GM19023 (cell line): ENCODE measurements at regions not wholly inside any gene's neighbourhood (a gene's known extent, or its start where the extent isn't known, plus 50 kb on each side); places are given as distances from the start of the nearest gene placed in this dataset.

Experiments used
- ATAC-seq: cut with Tn5 transposase; IDR thresholded peaks from one replicate; pipeline ENCODE4 v1.9.1; 2021; ENCODE audit warnings: mild to moderate bottlenecking, moderate library complexity; ENCODE audit not compliant: unreplicated experiment

DNA sequence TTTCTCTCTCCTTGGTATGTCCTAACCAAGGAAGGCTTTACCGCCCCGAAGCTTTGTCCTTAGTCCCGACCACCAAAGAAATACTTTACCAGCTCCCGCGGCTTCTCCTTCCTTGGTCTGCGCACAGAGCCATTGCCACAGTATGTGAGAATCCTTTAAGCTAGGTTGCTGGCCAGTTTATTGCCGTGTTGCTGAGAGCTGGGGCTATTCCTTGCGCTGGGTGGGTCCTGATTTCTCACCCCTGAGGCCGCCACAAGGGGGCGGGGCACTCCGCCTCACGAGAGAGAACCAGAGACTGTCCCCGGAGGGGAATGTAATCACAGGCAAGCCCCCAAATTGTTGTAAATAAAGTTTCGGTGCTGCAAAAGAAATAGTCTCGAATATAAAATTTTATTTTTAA lies 331.0 kb upstream of the PCDH10 start:
- no peak for ATAC-seq

- ATAC-seq: no peak
Measured at GRCh38 chr4:132823419-132823818, 325.7 kb upstream of the PCDH10 start.

DNA sequence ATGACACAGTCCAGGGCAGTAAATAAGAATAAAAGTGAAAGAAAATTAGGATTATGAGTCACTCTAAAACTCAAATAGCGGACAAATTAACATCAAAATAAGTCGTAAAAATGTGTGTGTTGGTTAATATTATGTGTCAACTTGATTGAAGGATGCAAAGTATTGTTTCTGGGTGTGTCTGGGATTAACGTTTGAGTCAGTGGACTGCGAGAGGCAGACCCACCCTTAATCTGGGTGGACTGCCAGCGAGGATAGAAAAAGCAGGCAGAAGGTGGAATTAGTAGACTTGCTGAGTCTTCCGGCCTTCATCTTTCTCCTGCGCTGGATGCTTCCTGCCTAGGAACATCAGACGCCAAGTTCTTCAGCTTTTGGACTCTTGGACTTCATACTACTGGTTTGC lies 324.3 kb upstream of the PCDH10 start:
- ATAC-seq: no peak

DNA sequence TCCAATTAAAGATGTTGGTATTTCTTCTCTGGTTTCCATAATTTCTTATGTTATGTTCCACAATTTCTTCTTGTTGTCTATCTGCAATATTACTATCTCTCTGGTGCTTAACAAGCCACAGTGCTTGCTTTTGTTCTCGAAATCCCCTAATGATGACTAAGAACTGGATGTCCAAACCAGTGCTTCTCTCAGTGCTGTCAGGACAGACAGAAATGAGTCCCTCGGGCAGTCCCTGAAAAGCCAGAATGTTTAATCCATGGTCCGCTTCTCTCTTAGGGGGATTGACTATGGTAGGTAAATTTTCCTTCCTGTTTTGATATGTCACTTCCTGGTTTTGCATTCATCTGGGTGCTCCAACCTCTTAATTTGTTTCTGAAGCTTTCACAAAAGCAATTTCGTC lies 321.6 kb upstream of the PCDH10 start:
- ATAC-seq: no peak

- ATAC-seq: no peak
Measured at GRCh38 chr4:132838244-132838643, 310.9 kb upstream of the PCDH10 start.

DNA sequence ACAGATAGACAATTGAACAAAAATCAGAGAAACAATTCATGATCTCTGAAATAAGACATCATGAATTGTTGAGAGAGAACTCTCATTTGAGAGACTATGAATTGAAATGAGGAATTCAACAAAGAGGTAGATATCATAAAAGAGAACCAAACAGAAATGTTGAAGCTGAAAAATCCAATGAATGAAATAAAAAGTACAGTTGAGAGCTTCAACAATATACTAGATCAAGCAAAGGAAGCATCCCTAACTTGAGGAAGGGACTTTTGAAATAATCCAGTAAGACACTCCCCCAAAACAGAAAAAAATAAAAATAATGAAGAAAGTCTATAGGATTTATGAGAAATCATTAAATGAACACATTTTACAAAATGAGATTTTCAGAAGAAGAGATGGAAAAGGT lies 310.0 kb upstream of the PCDH10 start:
- ATAC-seq: no peak

DNA sequence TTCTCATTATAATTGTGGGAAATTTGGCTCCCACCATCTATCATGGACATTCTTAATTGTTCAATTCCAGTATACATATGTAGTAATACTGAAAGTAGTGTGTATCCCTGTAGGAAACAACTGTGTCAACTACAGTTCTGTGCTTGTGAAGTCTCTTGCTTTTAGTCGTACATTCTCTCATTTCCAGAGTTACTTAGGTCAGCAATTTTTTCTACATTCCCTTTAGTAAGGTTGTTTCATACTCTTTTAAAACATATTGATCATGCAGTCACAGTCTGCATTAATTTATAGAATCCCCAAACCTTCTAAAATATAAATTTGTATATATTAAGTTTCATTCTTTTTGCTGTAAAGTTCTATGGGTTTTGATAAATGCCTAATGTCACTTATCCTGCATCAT lies 289.2 kb upstream of the PCDH10 start:
- ATAC-seq: no peak

DNA sequence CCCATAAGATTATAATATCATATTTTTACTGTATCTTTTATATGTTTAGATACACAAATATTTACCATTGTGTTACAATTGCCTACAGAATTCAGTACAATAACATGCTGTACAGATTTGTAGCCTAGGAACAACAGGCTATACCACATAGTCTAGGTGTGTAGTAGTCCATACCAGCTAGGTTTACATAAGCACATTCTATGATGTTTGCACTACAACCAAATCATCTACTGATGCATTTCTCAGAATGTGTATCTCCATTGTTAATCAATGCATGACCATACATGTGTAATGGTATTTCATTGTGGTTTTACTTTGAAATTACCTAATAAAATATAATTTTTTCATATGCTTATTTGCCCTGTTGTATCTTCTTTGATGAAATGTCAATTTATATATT lies 288.1 kb upstream of the PCDH10 start:
- ATAC-seq: no peak

DNA sequence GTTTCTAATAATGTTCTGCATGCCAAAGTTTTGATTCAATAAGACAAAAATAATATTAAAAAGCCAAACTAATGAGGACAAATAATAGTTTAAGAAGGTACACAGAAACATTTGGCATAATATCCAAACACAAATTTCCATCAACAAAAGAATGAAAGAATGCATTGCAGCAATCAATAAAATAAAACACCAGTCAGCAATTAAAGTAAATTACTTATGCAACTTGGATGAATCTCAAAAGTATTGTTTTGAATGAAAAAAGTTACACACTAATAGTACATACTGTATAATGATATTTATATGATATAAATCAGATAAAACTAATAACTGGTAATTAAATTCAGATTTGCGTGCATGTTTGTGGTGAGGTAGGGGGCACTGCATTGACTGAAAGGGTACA lies 285.5 kb upstream of the PCDH10 start:
- ATAC-seq: no peak

GRCh38 chr4:132865458-132865857 lies 283.6 kb upstream of the PCDH10 start:
- ATAC-seq: no peak

DNA sequence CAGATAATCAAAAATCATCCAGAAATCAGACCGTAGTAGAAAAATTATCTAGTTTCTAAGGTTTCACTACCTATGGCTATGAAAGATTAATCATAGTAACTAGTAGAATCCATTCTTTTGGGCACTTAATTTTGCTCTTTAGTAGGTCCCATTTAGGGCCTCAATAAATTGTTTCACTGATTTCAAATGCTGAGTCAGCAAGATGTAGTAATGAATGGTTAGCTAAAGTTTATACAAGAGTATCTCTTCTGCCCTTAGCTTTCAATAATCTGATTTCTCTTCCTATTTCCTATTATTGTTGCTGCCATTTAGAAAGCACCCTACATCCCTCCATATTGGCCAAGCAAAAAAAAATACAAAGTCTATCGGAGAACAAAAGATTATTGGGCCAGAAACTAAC lies 283.2 kb upstream of the PCDH10 start:
- no peak for ATAC-seq

GRCh38 chr4:132866616-132867015 lies 282.5 kb upstream of the PCDH10 start:
- no peak for ATAC-seq

- ATAC-seq: no peak
Measured at GRCh38 chr4:132893787-132894186, 255.3 kb upstream of the PCDH10 start.

DNA sequence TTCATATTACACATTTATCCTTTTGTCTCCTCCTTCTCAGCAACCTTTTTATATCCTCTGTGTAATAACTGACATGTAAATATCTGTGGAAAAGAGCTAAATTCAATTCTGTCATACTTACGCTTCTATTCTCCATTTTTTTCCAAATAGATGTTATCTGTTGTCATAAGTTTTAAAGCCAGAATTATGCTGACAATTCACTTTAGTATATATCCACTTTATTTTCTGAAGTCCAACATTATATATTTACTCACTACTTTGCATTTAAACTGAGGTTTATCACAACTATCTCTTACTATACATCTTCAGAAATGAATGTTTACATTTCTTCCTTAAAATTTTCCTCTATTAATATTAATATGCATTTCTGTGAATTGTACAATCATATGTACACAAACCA lies 247.9 kb upstream of the PCDH10 start:
- no peak for ATAC-seq

- ATAC-seq: no peak
Measured at GRCh38 chr4:132910229-132910748, 238.8 kb upstream of the PCDH10 start.

GRCh38 chr4:132918096-132918495 lies 231.0 kb upstream of the PCDH10 start:
- ATAC-seq: no peak

DNA sequence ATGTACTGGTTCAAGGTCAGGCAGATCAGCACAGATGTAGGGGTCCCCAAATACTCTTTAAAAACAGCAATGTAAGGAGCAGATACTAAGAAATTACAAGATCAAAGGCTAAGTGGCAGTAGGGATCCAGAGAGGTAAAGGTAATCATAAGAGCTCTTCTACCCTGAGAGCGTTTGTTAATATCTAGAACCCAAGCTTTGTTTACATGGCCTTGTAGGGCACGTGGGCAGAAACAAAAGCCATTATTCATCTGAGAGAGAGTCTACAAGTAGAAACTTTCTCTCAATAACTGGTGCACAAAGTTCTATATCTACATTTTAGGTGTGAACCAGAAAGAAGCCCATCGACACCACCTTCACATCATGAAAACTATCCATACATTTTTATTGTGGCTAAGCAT lies 225.6 kb upstream of the PCDH10 start:
- no peak for ATAC-seq

- no peak for ATAC-seq
Measured at GRCh38 chr4:132934911-132935310, 214.2 kb upstream of the PCDH10 start.

- ATAC-seq: no peak
Measured at GRCh38 chr4:132955146-132955545, 193.9 kb upstream of the PCDH10 start.

DNA sequence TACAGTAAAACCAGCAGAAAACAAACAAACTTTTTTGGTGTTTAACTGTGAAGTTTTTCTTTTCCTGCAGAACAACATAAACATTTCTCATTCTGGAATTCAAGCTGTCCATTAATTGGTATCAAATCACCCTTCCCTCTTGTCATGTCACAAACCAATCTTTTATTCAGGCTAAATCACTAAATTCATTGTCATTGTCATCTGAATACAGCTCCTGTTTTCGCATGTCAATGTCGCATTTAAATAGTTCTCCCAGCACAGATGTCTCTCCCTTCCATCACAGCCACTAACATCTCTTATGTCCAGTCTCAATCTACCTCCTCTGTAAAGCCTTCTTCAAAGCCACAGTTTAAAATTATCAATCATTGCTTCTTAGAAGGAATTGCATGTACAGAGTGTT lies 192.1 kb upstream of the PCDH10 start:
- no peak for ATAC-seq

DNA sequence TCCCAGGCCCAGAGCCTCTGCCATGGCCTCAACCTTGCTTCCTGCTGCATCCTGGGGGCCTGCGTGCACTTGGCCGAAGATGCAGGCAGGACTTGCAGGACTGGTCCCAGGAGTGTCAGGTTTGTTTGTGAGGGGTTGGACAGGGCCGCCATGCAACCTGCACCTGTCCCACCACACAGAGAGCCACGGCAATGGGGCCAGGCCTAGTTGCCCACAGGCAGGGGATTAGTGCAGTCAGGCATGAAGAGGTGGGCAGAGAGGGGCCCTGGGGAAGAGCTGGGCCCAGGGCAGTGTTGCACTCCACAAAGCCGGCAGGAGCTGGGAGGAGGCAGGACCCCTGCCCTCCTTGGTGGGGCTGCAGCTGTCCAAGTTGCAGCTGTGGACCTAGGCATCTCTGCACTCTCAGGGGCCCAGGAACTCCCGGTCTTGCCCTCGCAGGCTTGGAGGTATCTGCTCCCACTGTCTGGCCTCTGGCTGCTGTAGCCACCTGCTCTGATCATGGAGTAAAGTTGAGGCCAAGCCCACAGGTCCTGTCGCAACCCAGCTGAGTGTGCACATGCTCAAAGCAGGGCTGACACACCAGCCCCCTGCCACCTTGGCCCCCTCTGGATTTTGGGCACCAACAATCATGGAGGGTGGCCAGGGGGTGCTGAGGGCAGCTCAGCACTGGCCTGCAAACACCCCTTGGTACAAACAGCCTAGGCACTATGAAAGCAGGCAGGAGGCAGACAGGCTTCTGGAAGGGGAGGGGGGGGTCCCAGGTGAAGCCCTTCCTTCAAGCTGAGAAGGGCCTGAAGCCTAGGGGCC lies 190.4 kb upstream of the PCDH10 start:
- no peak for ATAC-seq

DNA sequence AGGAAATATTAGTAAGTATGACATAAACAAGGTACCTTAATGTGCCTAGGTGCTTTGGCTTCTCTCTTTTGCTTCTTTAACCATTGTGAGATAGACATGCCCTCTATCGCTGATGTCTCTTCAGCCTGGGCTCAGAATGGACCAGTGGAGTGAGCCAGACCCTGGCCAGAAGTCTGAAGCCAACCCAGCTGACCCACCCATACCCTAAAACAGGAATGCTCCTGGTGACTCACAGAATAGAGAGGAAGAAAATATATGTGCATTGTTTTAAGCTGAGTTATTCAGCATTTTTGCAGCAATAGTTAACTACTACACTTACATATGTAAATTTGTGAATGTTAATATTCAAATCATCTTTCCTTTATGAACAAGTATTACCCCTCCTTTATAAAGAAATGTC lies 167.5 kb upstream of the PCDH10 start:
- ATAC-seq: no peak

GRCh38 chr4:132982151-132982550 lies 166.9 kb upstream of the PCDH10 start:
- no peak for ATAC-seq
